SK-N-SH treated with all-trans-retinoic acid at 6 μM for 48 hours (cell line): ENCODE measurements at regions not wholly inside any gene's neighbourhood (a gene's known extent, or its start where the extent isn't known, plus 50 kb on each side); places are given as distances from the start of the nearest gene placed in this dataset.
"Not testable (repeated sequence)": the region's sequence is repeated elsewhere in the genome, so short reads cannot be mapped to it uniquely, and the experiment has no call there.

Experiments
- ATAC-seq: fragments of 200-7000 bp; cut with Tn5 transposase; 3 replicates; pipeline ENCODE4 v1.9.1; 2020; ENCODE audit warnings: mild to moderate bottlenecking, moderate library complexity
- ARNTL ChIP-seq: fragments of 450-650 bp; formaldehyde crosslinking; IDR thresholded peaks from 2 replicates; pipeline ENCODE4 v1.5.0; 2020; ENCODE audit warnings: low read depth, mild to moderate bottlenecking, moderate library complexity, borderline replicate concordance
- BACH2 ChIP-seq: fragments of 250-450 bp; sonication (Bioruptor Pico); IDR thresholded peaks from 2 replicates; pipeline ENCODE4 v1.9.0; 2021; ENCODE audit warnings: mild to moderate bottlenecking, borderline replicate concordance
- CREB5 ChIP-seq: fragments of 250-450 bp; sonication (Bioruptor Pico); IDR thresholded peaks from 2 replicates; pipeline ENCODE4 v1.5.1; 2020; ENCODE audit warnings: low read depth, mild to moderate bottlenecking, moderate library complexity
- CSDC2 ChIP-seq: fragments of 250-450 bp; sonication (Bioruptor Pico); IDR thresholded peaks from 2 replicates; pipeline ENCODE4 v1.5.0; 2020; ENCODE audit warnings: mild to moderate bottlenecking, moderate library complexity
- CSRNP3 ChIP-seq: fragments of 250-450 bp; sonication (Bioruptor Pico); IDR thresholded peaks from 2 replicates; pipeline ENCODE4 v1.5.1; 2021; ENCODE audit warnings: mild to moderate bottlenecking, moderate library complexity
- ESRRG ChIP-seq: fragments of 250-450 bp; sonication (Bioruptor Pico); IDR thresholded peaks from 2 replicates; pipeline ENCODE4 v1.6.1; 2021; ENCODE audit warnings: mild to moderate bottlenecking
- GLIS3 ChIP-seq: fragments of 250-450 bp; sonication (Bioruptor Pico); IDR thresholded peaks from 2 replicates; pipeline ENCODE4 v1.5.0; 2020; ENCODE audit warnings: mild to moderate bottlenecking, moderate library complexity
- ISL1 ChIP-seq: fragments of 250-450 bp; sonication (Bioruptor Pico); IDR thresholded peaks from 2 replicates; pipeline ENCODE4 v2.1.2; 2022; ENCODE audit warnings: mild to moderate bottlenecking, moderate library complexity
- OSR1 ChIP-seq: fragments of 250-450 bp; sonication (Bioruptor Pico); IDR thresholded peaks from 2 replicates; pipeline ENCODE4 v1.8.0; 2022; ENCODE audit warnings: moderate library complexity, mild to moderate bottlenecking, inconsistent platforms
- PATZ1 ChIP-seq: fragments of 250-450 bp; sonication (Bioruptor Pico); IDR thresholded peaks from 2 replicates; pipeline ENCODE4 v1.8.0; 2020; ENCODE audit warnings: mild to moderate bottlenecking, moderate library complexity, borderline replicate concordance
- POU6F1 ChIP-seq: fragments of 250-450 bp; sonication (Bioruptor Pico); IDR thresholded peaks from 2 replicates; pipeline ENCODE4 v1.8.0; 2021; ENCODE audit warnings: low read depth, mild to moderate bottlenecking, moderate library complexity, borderline replicate concordance
- PPARA ChIP-seq: fragments of 250-450 bp; sonication (Bioruptor Pico); IDR thresholded peaks from 2 replicates; pipeline ENCODE4 v1.5.0; 2020; ENCODE audit warnings: mild to moderate bottlenecking, borderline replicate concordance
- RARB ChIP-seq: fragments of 250-450 bp; sonication (Bioruptor Pico); IDR thresholded peaks from 2 replicates; pipeline ENCODE4 v1.8.0; 2021; ENCODE audit warnings: mild to moderate bottlenecking, moderate library complexity
- SNAI2 ChIP-seq: fragments of 250-450 bp; sonication (Bioruptor Pico); IDR thresholded peaks from 2 replicates; pipeline ENCODE4 v1.5.0; 2020; ENCODE audit warnings: mild to moderate bottlenecking, moderate library complexity
- TCF4 ChIP-seq: fragments of 250-450 bp; sonication (Bioruptor Pico); IDR thresholded peaks from 2 replicates; pipeline ENCODE4 v1.8.0; 2021; ENCODE audit warnings: mild to moderate bottlenecking, moderate library complexity, borderline replicate concordance
- TOX ChIP-seq: fragments of 250-450 bp; sonication (Bioruptor Pico); IDR thresholded peaks from 2 replicates; pipeline ENCODE4 v1.8.0; 2021; ENCODE audit warnings: mild to moderate bottlenecking, moderate library complexity, borderline replicate concordance
- TSHZ2 ChIP-seq: fragments of 250-450 bp; sonication (Bioruptor Pico); IDR thresholded peaks from 2 replicates; pipeline ENCODE4 v1.5.0; 2020; ENCODE audit warnings: mild to moderate bottlenecking, moderate library complexity
- ZC3H10 ChIP-seq: fragments of 250-450 bp; sonication (Bioruptor Pico); IDR thresholded peaks from 2 replicates; pipeline ENCODE4 v1.5.1; 2021; ENCODE audit warnings: mild to moderate bottlenecking, moderate library complexity
- ZFP30 ChIP-seq: fragments of 450-650 bp; formaldehyde crosslinking; IDR thresholded peaks from 2 replicates; pipeline ENCODE4 v1.5.0; 2022; ENCODE audit warnings: mild to moderate bottlenecking, moderate library complexity
- ZNF565 ChIP-seq: fragments of 450-650 bp; formaldehyde crosslinking; conservative IDR thresholded peaks from 2 replicates; pipeline ENCODE4 v1.5.0; 2020; ENCODE audit warnings: low read depth, mild to moderate bottlenecking, moderate library complexity
- ZNF70 ChIP-seq: fragments of 450-650 bp; formaldehyde crosslinking; IDR thresholded peaks from 2 replicates; pipeline ENCODE4 v1.5.0; 2020; ENCODE audit warnings: mild to moderate bottlenecking, moderate library complexity
- ZNF8 ChIP-seq: fragments of 450-650 bp; formaldehyde crosslinking; IDR thresholded peaks from 2 replicates; pipeline ENCODE4 v1.5.0; 2020; ENCODE audit warnings: mild to moderate bottlenecking, moderate library complexity

- TF ChIP-seq ARNTL (CRISPR knock-in tag): no peak
- no peak for TF ChIP-seq ZNF8 (CRISPR knock-in tag)
- no peak for TF ChIP-seq RARB (CRISPR knock-in tag)
- no peak for TF ChIP-seq PATZ1 (CRISPR knock-in tag)
- TF ChIP-seq POU6F1 (CRISPR knock-in tag): no peak
- no peak for TF ChIP-seq ZC3H10 (CRISPR knock-in tag)
- no peak for TF ChIP-seq ESRRG (CRISPR knock-in tag)
- TF ChIP-seq ZFP30 (CRISPR knock-in tag): no peak
- no peak for TF ChIP-seq ISL1
- no peak for TF ChIP-seq TCF4 (CRISPR knock-in tag)
- no peak for TF ChIP-seq CREB5
- TF ChIP-seq ZNF70 (CRISPR knock-in tag): no peak
- TF ChIP-seq CSDC2 (CRISPR knock-in tag): no peak
- TF ChIP-seq BACH2 (CRISPR knock-in tag): no peak
- TF ChIP-seq CSRNP3 (CRISPR knock-in tag): no peak
- TF ChIP-seq TSHZ2 (CRISPR knock-in tag): no peak
- no peak for TF ChIP-seq SNAI2 (CRISPR knock-in tag)
- no peak for TF ChIP-seq GLIS3
- TF ChIP-seq PPARA: no peak
- no peak for TF ChIP-seq ZNF565 (CRISPR knock-in tag)
- ATAC-seq: peak; percentile 95
Observed at GRCh38 chr9:104232781-104233341, 138.8 kb downstream of the SMC2 start.

- ATAC-seq: peak; percentile 30; the same call in 2 of the 3 replicates
- no peak for TF ChIP-seq ESRRG (CRISPR knock-in tag)
- TF ChIP-seq CREB5: no peak
- no peak for TF ChIP-seq ZNF8 (CRISPR knock-in tag)
- TF ChIP-seq ISL1: no peak
- TF ChIP-seq ZFP30 (CRISPR knock-in tag): no peak
- TF ChIP-seq TSHZ2 (CRISPR knock-in tag): no peak
- no peak for TF ChIP-seq PPARA
- TF ChIP-seq PATZ1 (CRISPR knock-in tag): no peak
- no peak for TF ChIP-seq OSR1 (CRISPR knock-in tag)
- no peak for TF ChIP-seq TOX (CRISPR knock-in tag)
- no peak for TF ChIP-seq ARNTL (CRISPR knock-in tag)
- TF ChIP-seq RARB (CRISPR knock-in tag): no peak
- TF ChIP-seq GLIS3: no peak
Observed at GRCh38 chr9:104233366-104233765, 139.3 kb downstream of the SMC2 start.

GRCh38 chr9:104234632-104235337 is 140.7 kb downstream of the SMC2 start:
- ATAC-seq: not testable (repeated sequence)
